Medulla oblongata (tissue), 1 donor: ENCODE measurements at regions not wholly inside any gene's neighbourhood (a gene's known extent, or its start where the extent isn't known, plus 50 kb on each side); places are given as distances from the start of the nearest gene placed in this dataset.
A peak's percentile ranks its signal among the peaks of the same experiment; 100 is the strongest.

Experiments used
- DNase-seq: peaks from one replicate; pipeline ENCODE4 v3.0.0-alpha.2; 2015; ENCODE audit errors: extremely low spot score

DNA sequence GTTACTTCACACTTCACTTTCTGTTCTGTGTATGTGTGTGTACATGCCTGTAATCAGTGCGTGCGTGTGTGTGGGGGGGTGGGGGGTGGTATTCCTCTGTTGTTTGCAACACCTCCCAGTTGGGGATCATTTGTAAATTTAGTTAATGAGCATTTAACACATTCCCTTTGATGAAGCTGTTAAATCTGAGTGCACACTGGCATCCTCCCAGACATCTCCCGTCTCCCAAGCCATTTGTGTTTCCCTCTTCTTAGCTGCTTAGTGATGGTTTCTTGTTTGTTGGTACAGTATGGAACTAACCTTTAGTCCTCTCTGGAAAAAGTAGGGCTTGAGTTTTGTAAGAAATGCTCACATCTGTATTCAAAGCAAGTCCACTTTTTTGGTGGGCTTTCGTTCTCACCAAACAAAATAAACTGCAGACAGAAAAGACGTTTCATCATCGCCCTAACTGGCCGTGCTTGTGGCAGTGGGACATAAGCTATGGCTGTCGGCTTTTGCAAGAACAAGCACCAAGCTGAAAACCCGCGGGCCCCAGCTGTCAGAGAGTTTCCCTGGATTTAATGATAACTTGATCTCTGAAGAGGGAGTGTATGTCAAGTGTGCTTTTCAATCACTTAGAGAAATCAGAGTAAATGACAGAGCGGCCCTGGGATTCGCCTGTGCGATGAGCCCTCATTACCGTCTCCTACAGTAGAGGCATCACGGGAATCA lies 54.9 kb upstream of the SASH1 start:
- DNase-seq, result peak; percentile 36

DNA sequence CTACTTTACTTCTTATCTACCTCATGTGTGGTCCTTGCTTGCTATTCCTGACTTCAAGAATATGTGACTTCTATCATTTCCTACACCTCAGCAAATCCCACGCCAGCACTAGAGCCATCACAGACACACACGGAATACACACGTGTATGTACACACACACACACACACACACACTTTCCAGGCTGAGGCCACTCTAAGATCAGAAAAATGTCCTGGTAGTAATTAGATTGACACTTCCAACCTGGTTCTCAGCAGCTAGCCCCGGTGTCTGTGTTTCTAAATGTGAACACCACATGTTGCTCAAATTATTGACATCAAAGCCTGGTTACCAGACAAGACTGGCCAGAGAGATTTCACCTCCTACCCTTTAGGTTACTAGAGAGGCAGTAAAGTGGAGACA lies 54.1 kb upstream of the SASH1 start:
- no peak for DNase-seq

DNA sequence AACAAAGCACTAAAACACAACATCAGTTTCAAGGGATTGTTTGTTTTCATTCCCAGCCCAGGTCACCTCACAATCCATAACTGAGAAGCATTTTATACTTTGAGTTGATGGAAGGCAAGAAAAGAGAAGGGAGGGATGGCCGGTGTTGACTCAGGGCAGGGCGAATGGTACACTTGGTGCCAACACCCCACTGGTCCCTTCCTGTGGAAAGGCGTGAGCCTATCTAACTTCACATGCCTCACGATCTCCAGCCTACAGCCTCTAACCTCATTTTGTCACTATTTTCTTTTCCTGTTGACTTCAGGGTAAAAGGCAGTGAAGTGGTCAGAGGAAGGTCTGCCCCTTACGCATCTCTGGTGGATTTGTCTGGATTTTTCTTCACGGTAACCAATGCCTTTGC lies 53.5 kb upstream of the SASH1 start:
- DNase-seq, result no peak

DNA sequence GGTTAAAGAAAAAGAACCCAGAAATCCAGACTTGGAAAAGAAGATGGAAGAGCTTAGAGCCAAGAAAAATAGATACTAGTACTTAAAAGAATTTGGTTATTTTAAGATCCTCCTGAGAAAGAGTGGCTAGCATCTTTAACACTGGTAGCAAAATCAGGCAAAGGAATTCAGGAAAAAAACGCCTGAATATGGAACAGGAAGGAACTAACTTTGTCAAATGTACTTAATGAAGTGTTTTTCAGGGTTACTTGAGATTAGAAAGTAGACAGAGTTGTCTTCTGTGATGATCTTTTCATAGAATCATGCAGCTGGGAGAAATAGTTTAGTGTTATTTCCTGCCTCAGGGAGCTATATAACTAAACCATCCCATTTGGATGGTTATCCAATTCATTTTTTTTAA lies 50.8 kb upstream of the SASH1 start:
- no peak for DNase-seq
